ENCODE measurements at regions not wholly inside any gene's neighbourhood (a gene's known extent, or its start where the extent isn't known, plus 50 kb on each side); places are given as distances from the start of the nearest gene placed in this dataset.
A peak's percentile ranks its signal among the peaks of the same experiment; 100 is the strongest.
"Not testable (repeated sequence)": the region's sequence is repeated elsewhere in the genome, so short reads cannot be mapped to it uniquely, and the experiment has no call there.

DNA sequence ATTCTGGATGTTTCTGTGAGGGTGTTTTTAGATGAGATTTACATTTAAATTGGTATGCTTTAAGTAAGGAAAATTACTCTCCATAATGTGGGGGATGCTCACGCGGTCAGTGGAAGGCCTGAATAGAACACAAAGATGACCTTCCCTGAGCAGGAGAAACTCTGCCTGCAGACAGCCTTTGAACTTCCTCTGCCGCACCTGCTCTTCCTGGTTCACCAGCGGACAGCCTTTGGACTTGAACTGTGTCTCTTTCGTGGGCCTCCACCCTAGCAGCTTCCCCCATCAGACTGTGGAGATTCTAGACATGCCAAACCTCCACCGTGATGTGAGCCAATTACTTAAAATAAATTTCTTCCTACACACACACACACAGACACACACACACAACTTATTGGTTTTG, 210.7 kb downstream of the EFCAB11 start:
- Histone ChIP-seq H3K36me3 (peaks cover 0 to 4% (median 0%) of the 10 kb centered on the region in 11 experiments; a peak in 1 of 22 replicates), H3K9me3 (replicated peaks in 1 of 11) (peaks cover 48 to 81% (median 69%) of the 10 kb centered on the region in 11 experiments), H3K4me1 (peaks cover 0 to 8% (median 0%) of the 10 kb centered on the region in 10 experiments; a peak in 2 of 20 replicates), H3K4me2 (no peak overlapping the region), H3K9ac (no peak overlapping the region), H4K20me1 (no peaks in the 10 kb centered on the region), H3K27ac (no peak overlapping the region), H3K4me3 (no peak overlapping the region), H3K27me3 (no peaks in the 10 kb centered on the region)
- no peak for TF ChIP-seq Cebpa-rat (IDR thresholded peaks at IDR 0.05)

GRCh38 chr14:89740241-89740640, 214.3 kb downstream of the EFCAB11 start:
- Histone ChIP-seq H4K20me1 (no peaks in the 10 kb centered on the region), H3K9me3 (replicated peaks in 1 of 11) (peaks cover 29 to 65% (median 54%) of the 10 kb centered on the region in 11 experiments), H3K36me3 (peaks cover 0 to 4% (median 0%) of the 10 kb centered on the region in 11 experiments; a peak in 1 of 22 replicates), H3K4me1 (no peaks in the 10 kb centered on the region), H3K4me3 (no peak overlapping the region), H3K27me3 (no peaks in the 10 kb centered on the region), H3K4me2 (no peak overlapping the region), H3K27ac (no peak overlapping the region), H3K9ac (no peak overlapping the region)
- TF ChIP-seq Cebpa-rat (IDR thresholded peaks at IDR 0.05), result no peak

DNA sequence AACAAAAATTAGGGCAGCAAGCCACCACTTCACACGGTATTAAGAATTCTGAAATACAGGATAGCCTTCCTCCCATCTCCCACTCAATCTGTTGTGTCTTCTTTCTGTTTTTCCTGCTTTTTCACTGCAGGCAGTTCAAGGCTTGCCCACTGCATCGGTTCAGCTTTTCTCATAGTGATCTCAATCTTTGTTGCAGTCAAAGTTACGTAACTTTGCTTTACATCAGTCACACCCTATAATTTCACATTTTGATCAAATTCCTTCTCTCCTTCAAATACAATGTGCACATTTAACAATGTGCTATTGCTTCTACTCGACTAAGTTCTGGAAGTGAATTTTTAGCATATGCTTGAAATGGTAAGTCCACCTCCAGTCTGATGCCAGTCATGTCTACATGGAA, 217.6 kb downstream of the EFCAB11 start:
- Histone ChIP-seq H3K4me1 (peaks cover 0 to 3% (median 0%) of the 10 kb centered on the region in 10 experiments; a peak in 3 of 20 replicates), H3K9me3 (replicated peaks in 1 of 11) (peaks cover 23 to 45% (median 29%) of the 10 kb centered on the region in 11 experiments), H3K27ac (no peak overlapping the region), H3K27me3 (no peaks in the 10 kb centered on the region), H3K36me3 (peaks cover 0 to under 1% (median 0%) of the 10 kb centered on the region in 11 experiments; a peak in 1 of 22 replicates), H3K4me3 (no peak overlapping the region), H3K4me2 (no peak overlapping the region), H4K20me1 (no peaks in the 10 kb centered on the region), H3K9ac (no peak overlapping the region)
- TF ChIP-seq Cebpa-rat (IDR thresholded peaks at IDR 0.05), result no peak; a peak in 1 of 22 replicates

DNA sequence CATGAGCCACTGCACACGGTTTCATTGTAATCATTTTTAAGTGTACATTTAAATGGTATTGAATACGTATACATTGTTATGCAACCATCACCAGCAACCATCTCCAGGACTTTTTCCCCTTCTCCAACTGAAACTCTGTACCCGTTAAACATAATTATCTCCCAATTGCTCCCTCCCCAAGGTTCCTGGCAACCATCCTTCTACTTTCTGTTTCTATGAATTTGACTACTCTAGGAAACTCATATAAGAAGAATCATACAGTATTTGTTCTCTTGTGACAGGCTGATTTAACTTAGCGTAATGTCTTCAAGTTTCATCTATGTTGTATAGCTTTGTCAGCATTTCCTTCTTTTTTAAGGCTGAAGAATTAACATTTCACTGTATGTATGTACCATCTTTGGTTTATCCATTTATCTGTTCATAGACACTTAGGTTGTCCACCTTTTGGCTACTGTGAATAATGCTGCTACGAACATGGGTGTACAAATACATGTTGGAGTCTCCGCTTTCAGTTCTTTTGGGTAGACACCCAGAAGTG, 223.1 kb downstream of the EFCAB11 start:
- H3K27me3 ChIP-seq, result no peaks in the 10 kb centered on the region

GRCh38 chr14:89730687-89731086, 223.8 kb downstream of the EFCAB11 start:
- peak overlapping the region in 6 of 11 experiments; percentile 22 to 63 (median 54); a peak in 11 of 22 replicates for H3K4me2 ChIP-seq
- peaks cover 0 to 38% (median 7%) of the 10 kb centered on the region in 10 experiments; a peak in 11 of 20 replicates for H3K4me1 ChIP-seq
- no peaks in the 10 kb centered on the region for H4K20me1 ChIP-seq
- peak overlapping the region in 5 of 11 experiments; percentile 12 to 54 (median 29); a peak in 6 of 22 replicates for H3K27ac ChIP-seq
- TF ChIP-seq Cebpa-rat (IDR thresholded peaks at IDR 0.05), result no peak
- peaks cover 3 to 26% (median 15%) of the 10 kb centered on the region in 11 experiments; a peak in 18 of 22 replicates for H3K9me3 ChIP-seq (replicated peaks in 1 of 11)
- no peak overlapping the region for H3K9ac ChIP-seq
- H3K4me3 ChIP-seq, result no peak overlapping the region
- H3K36me3 ChIP-seq, result no peaks in the 10 kb centered on the region
- no peaks in the 10 kb centered on the region for H3K27me3 ChIP-seq

More for the DNA sequence above, 223.1 kb downstream of the EFCAB11 start:
- TF ChIP-seq Cebpa-rat (IDR thresholded peaks at IDR 0.05), result no peak
- no peak overlapping the region for H3K27ac ChIP-seq
- H3K4me3 ChIP-seq, result no peak overlapping the region
- H4K20me1 ChIP-seq, result no peaks in the 10 kb centered on the region
- H3K4me1 ChIP-seq, result peaks cover 0 to 38% (median 7%) of the 10 kb centered on the region in 10 experiments; a peak in 11 of 20 replicates
- H3K9ac ChIP-seq, result no peak overlapping the region
- no peaks in the 10 kb centered on the region for H3K36me3 ChIP-seq
- H3K9me3 ChIP-seq (replicated peaks in 1 of 11), result peaks cover 3 to 26% (median 15%) of the 10 kb centered on the region in 11 experiments; a peak in 18 of 22 replicates
- peak overlapping the region in 2 of 11 experiments; percentile 63; a peak in 4 of 22 replicates for H3K4me2 ChIP-seq

DNA sequence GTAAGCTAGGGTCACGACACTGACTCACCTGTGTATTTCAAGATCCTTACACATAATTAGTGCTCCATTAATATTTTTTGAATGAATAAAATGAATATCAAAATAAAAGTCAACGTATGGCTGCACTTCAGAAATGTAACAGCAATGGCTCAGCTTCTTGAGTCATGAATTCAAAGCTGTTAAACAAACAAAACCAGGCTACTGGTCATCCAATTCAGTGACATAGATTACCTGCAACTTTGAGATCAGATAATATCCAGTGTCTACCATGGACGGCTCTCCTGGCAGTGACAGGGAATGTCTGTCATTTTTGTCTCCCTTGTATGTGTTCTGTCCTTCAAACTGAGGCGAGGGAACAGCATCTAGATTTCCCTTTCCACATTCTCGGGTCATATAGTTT, 225.6 kb downstream of the EFCAB11 start:
- no peaks in the 10 kb centered on the region for H3K27me3 ChIP-seq
- H3K27ac ChIP-seq, result no peak overlapping the region
- no peak overlapping the region for H3K4me3 ChIP-seq
- no peaks in the 10 kb centered on the region for H4K20me1 ChIP-seq
- no peak for TF ChIP-seq Cebpa-rat (IDR thresholded peaks at IDR 0.05)
- H3K4me1 ChIP-seq, result peaks cover 9 to 38% (median 15%) of the 10 kb centered on the region in 10 experiments; a peak in 15 of 20 replicates
- peaks cover 3 to 22% (median 10%) of the 10 kb centered on the region in 11 experiments; a peak in 15 of 22 replicates for H3K9me3 ChIP-seq (replicated peaks in 1 of 11)
- no peaks in the 10 kb centered on the region for H3K36me3 ChIP-seq
- no peak overlapping the region for H3K9ac ChIP-seq
- peak overlapping the region in 1 of 11 experiments; percentile 31; a peak in 2 of 22 replicates for H3K4me2 ChIP-seq

GRCh38 chr14:89726226-89726625, 228.3 kb downstream of the EFCAB11 start:
- H4K20me1 ChIP-seq, H3K4me3 ChIP-seq, H3K27me3 ChIP-seq, H3K9ac ChIP-seq, H3K36me3 ChIP-seq, H3K4me2 ChIP-seq, H3K27ac ChIP-seq: not testable (repeated sequence)
- Histone ChIP-seq H3K4me1 (peaks cover 30 to 49% (median 39%) of the 10 kb centered on the region in 10 experiments), H3K9me3 (replicated peaks in 1 of 11) (peaks cover 0 to 13% (median 5%) of the 10 kb centered on the region in 11 experiments; a peak in 3 of 22 replicates)

DNA sequence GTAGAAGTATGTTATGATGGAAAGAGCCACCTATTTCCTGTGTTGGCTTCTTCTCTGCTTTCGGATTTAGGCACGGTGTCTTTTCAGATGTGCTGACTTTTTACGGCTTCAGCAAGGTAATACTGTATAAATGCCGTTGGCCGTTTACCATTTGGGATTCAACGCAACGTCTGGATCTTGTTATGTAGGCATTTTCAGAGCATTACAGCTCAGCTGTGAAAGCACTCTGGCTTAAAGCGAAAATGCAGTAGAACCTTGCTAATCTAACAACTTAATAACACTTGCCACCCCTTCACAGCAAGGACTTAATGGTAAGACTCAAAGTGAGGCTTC, 229.9 kb downstream of the EFCAB11 start:
- H3K4me2 ChIP-seq, result peak overlapping the region in 9 of 11 experiments; percentile 1 to 34 (median 12); a peak in 10 of 22 replicates
- H3K36me3 ChIP-seq, result no peaks in the 10 kb centered on the region
- peaks cover 42 to 51% (median 48%) of the 10 kb centered on the region in 10 experiments for H3K4me1 ChIP-seq
- TF ChIP-seq Cebpa-rat (IDR thresholded peaks at IDR 0.05), result no peak
- H3K27ac ChIP-seq, result peak overlapping the region in 1 of 11 experiments; percentile 9; a peak in 1 of 22 replicates
- H4K20me1 ChIP-seq, result no peaks in the 10 kb centered on the region
- H3K9me3 ChIP-seq (replicated peaks in 1 of 11), result peaks cover 0 to 13% (median 4%) of the 10 kb centered on the region in 11 experiments; a peak in 3 of 22 replicates
- no peak overlapping the region for H3K4me3 ChIP-seq
- no peaks in the 10 kb centered on the region for H3K27me3 ChIP-seq
- no peak overlapping the region for H3K9ac ChIP-seq

DNA sequence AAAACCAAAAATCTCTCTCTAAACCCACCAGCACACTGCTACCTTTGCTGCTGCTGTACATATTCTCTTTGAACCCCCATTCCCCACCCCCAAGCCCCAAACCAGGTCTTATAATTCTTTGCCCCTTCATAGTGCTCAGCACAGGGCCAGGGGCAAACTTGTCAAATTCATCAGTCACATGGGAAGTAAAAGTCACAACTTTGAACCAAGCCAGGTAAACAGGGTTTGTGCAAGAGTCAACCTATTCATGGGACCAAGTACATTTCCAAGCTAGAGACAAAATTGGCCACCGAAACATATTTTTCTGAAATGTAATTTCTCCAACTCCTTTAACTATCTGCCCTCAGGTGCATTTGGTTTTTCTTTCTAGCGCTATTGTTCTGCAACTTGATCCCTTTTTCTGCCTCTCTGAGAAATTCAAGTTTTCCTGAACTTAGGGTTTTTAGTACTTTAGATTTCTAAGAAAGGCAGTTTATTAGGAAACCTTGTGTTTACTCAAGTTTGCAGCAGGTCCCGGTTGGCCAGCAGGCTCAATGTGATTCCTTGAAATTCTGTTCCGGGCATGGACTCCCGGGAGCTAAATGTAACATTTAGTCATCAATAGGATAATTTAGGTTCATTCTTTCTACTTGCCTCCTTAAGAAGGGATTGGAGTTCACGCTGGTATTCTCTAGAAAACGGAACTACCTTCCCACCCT, 230.5 kb downstream of the EFCAB11 start:
- Histone ChIP-seq H3K27ac (peak overlapping the region in 2 of 11 experiments; percentile 95 to 97; a peak in 4 of 22 replicates), H3K4me1 (peaks cover 43 to 56% (median 53%) of the 10 kb centered on the region in 10 experiments), H3K36me3 (no peaks in the 10 kb centered on the region), H3K27me3 (no peaks in the 10 kb centered on the region), H3K4me2 (peak overlapping the region in 9 of 11 experiments; percentile 1 to 34 (median 12); a peak in 9 of 22 replicates), H3K9me3 (replicated peaks in 1 of 11) (peaks cover 0 to 15% (median 6%) of the 10 kb centered on the region in 11 experiments; a peak in 2 of 22 replicates), H3K4me3 (no peak overlapping the region), H3K9ac (no peak overlapping the region), H4K20me1 (no peaks in the 10 kb centered on the region)
- TF ChIP-seq Cebpa-rat (IDR thresholded peaks at IDR 0.05), result no peak
